ENCODE measurements at regions not wholly inside any gene's neighbourhood (a gene's known extent, or its start where the extent isn't known, plus 50 kb on each side); places are given as distances from the start of the nearest gene placed in this dataset.

GRCh38 chr11:8813658-8814057 is 97.3 kb upstream of the AKIP1 start:
- TF ChIP-seq CTCF (IDR thresholded peaks at IDR 0.05) (peak; percentile 69 to 87 (median 78)), POLR2A (IDR thresholded peaks at IDR 0.05) (no peak)
